Right lobe of liver (tissue), 6 donors: ENCODE measurements at regions not wholly inside any gene's neighbourhood (a gene's known extent, or its start where the extent isn't known, plus 50 kb on each side); places are given as distances from the start of the nearest gene placed in this dataset.

Experiments
- ATAC-seq, 4 donors: fragments of 200-7000 bp; cut with Tn5 transposase; one replicate each; pipeline ENCODE4 v1.9.1; 2020; ENCODE audit warnings: mild to moderate bottlenecking in 4 of 4, moderate library complexity in 4 of 4
- DNase-seq, 3 donors: peaks; one replicate each; pipeline ENCODE4 v3.0.0-alpha.2; 2020
- H3K27ac ChIP-seq, 3 donors: fragments of 200-600 bp; one replicate each; pipeline ENCODE4 v1.8.0; 2022
- H3K27me3 ChIP-seq, 2 donors: fragments of 200-600 bp; one replicate each; pipeline ENCODE4 v1.8.0; 2022
- H3K36me3 ChIP-seq, 4 donors: fragments of 200-600 bp; sonication (generic) in 1 of 4; one replicate each; pipeline versions ENCODE4 v1.5.1 to v1.8.0; 2017 to 2022; ENCODE audit warnings: control low read depth in 1 of 4
- H3K4me1 ChIP-seq, 4 donors: fragments of 200-600 bp; sonication (generic) in 1 of 4; one replicate each; pipeline versions ENCODE4 v1.5.1 to v1.8.0; 2017 to 2022; ENCODE audit warnings: control low read depth in 1 of 4
- H3K4me3 ChIP-seq, 3 donors: fragments of 200-600 bp; one replicate each; pipeline ENCODE4 v1.8.0; 2022
- H3K9me3 ChIP-seq, 4 donors: fragments of 200-600 bp; sonication (generic) in 1 of 4; one replicate each; pipeline versions ENCODE4 v1.5.1 to v1.8.0; 2017 to 2022; ENCODE audit warnings: control low read depth in 1 of 4
- CTCF ChIP-seq, 4 donors: fragments of 200-600 bp in 3 of 4; fragments of 450-650 bp in 1 of 4; IDR thresholded peaks; one replicate each; pipeline versions ENCODE4 v1.5.1 to v1.8.0; 2016 to 2022; ENCODE audit warnings: antibody characterized with exemption in 4 of 4, mild to moderate bottlenecking in 2 of 4
- POLR2A ChIP-seq: fragments of 450-650 bp; IDR thresholded peaks from one replicate; pipeline ENCODE4 v1.6.1; 2017; ENCODE audit warnings: antibody characterized with exemption, mild to moderate bottlenecking
- WGBS: methylation state at CpG from one replicate; pipeline ENCODE4 v1.1.6; 2018; ENCODE audit warnings: low coverage, low lambda C conversion rate; ENCODE audit not compliant: insufficient coverage; ENCODE audit errors: missing lambda C conversion rate; 5-methylcytosine and 5-hydroxymethylcytosine counted together
- intact Hi-C, 2 donors: fragments of 100-400 bp; cut with DNase I; formaldehyde crosslinking; loops; one replicate each; pipeline versions ENCODE4 v1.11.2 to v1.14.1; 2022
- donor health status: DM: no; HTN: yes; CAD: no.
- donor health status: DM: no; HTN: no; CAD: no.
- donor health status: DM: no; HTN: no; CAD: no.
- donor health status: DM: no; HTN: yes; CAD: no.
- donor health status: DM: no; HTN: yes; CAD: no.

DNA sequence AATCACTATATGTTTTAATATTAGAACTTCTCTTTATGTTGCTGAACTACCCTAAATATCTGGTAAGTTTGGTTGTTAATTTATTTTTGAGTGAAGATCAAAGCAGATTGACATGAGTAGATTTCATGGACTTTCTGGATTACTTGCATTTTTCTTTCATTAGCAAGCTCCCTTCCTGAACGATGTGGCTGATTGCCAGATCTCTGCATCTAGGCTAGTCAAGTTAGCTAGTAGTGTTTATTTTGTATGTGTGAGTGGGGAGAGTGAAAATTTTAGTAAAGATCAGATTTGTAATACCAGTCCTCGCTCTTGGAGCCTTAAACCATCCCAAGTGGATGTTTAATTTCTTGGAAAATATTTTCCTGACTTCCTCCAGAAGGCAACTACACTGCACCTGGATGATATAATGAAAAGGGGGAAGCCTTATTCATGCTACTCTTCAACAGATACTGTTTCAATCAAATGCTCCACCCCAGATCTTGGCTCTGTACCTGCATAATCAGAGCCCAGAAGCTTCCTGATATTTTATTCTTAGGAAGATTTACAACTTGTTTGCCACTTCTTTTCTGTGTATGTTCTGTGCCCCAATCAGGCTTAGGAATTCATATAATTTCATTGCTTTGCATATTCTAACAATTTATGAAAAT, 143.2 kb upstream of the GRIA4 start:
- 45% methylated on average over 2 of the region's 2 CpGs for WGBS
- H3K4me3 ChIP-seq, result no peak overlapping the region
- intact Hi-C loops, result no loop called here
- no peaks in the 10 kb centered on the region for H3K4me1 ChIP-seq
- no peaks in the 10 kb centered on the region for H3K36me3 ChIP-seq
- DNase-seq (no peak), ATAC-seq (no peak)
- H3K9me3 ChIP-seq, result no peaks in the 10 kb centered on the region
- no peak overlapping the region for H3K27ac ChIP-seq
- no peak for TF ChIP-seq POLR2A
- TF ChIP-seq CTCF (IDR thresholded peaks at IDR 0.05), result no peak
- no peaks in the 10 kb centered on the region for H3K27me3 ChIP-seq

DNA sequence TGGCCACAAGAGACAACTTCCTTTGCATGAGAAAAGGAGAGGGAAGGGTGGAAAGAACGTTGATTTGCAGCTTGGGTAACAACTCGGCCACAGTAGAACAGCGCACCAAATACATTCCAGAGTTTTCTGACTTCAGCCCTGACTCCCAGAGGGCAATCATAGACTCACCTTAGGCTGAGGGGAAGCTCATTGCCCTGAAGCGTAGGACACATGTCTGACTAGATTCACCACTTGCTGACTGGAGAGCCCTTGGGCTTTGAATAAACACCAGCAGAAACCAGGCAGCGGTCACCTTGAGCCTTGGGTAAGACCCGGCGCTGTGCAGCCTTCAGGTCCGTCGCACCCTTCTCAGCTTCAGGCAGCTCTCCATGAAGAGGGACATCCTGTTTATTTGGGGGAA, 151.8 kb upstream of the GRIA4 start:
- DNase-seq (no peak), ATAC-seq (no peak)
- H3K36me3 ChIP-seq, result no peaks in the 10 kb centered on the region
- intact Hi-C loops, result no loop called here
- TF ChIP-seq CTCF (IDR thresholded peaks at IDR 0.05) (no peak), POLR2A (no peak)
- H3K27me3 ChIP-seq, result no peaks in the 10 kb centered on the region
- H3K4me1 ChIP-seq, result no peaks in the 10 kb centered on the region
- 0% methylated on average over 1 of the region's 9 CpGs for WGBS
- H3K4me3 ChIP-seq, result no peak overlapping the region
- no peaks in the 10 kb centered on the region for H3K9me3 ChIP-seq
- no peak overlapping the region for H3K27ac ChIP-seq

DNA sequence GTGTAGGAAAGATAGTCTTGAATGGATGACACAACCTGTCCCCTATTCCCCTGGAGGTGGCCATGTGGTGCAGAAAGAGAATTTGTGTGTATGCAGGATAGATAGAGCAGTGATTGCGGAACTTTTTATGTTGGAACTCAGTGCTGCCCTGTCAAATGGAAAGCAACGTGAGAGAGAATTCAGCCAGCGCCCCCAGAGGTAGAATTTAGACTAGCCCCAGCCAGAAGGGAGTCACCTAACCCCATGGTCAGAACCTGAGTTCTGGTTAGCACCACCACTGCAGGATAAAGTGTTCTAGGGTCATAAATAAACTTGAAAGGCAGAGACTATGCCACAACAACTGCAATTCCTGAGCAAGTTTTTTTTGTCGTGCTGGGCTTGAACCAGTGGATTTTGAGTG, 152.9 kb upstream of the GRIA4 start:
- no peak overlapping the region for H3K27ac ChIP-seq
- no peaks in the 10 kb centered on the region for H3K27me3 ChIP-seq
- H3K4me1 ChIP-seq, result no peaks in the 10 kb centered on the region
- WGBS, result 45% methylated on average over 3 of the region's 4 CpGs
- no peaks in the 10 kb centered on the region for H3K36me3 ChIP-seq
- no peak overlapping the region for H3K4me3 ChIP-seq
- H3K9me3 ChIP-seq, result no peaks in the 10 kb centered on the region
- ATAC-seq (no peak), DNase-seq (no peak)
- intact Hi-C loops, result no loop called here
- TF ChIP-seq POLR2A, result no peak
- TF ChIP-seq CTCF (IDR thresholded peaks at IDR 0.05), result no peak

- no peak for ATAC-seq
- intact Hi-C loops, result no loop called here
Measured at GRCh38 chr11:105449100-105449734, 160.7 kb upstream of the GRIA4 start.

More at GRCh38 chr11:105449100-105449734, 160.7 kb upstream of the GRIA4 start:
- TF ChIP-seq POLR2A (no peak), CTCF (IDR thresholded peaks at IDR 0.05) (no peak)
- Histone ChIP-seq H3K27me3 (no peaks in the 10 kb centered on the region), H3K4me3 (no peak overlapping the region), H3K27ac (no peak overlapping the region), H3K36me3 (no peaks in the 10 kb centered on the region), H3K4me1 (no peaks in the 10 kb centered on the region), H3K9me3 (no peaks in the 10 kb centered on the region)
- DNase-seq, result no peak
- WGBS, result 71% methylated on average over 2 of the region's 2 CpGs
